CD4-positive, alpha-beta T cell (primary cell): ENCODE measurements at regions not wholly inside any gene's neighbourhood (a gene's known extent, or its start where the extent isn't known, plus 50 kb on each side); places are given as distances from the start of the nearest gene placed in this dataset.

ENCODE experiments used
- ATAC-seq: fragments of 200-7000 bp; cut with Tn5 transposase; one replicate; pipeline ENCODE4 v1.10.0; 2022; ENCODE audit warnings: mild to moderate bottlenecking; ENCODE audit not compliant: poor library complexity
- CTCF ChIA-PET: fragments of 350-600 bp; sonication (Branson Sonifier 250); formaldehyde crosslinking; loops from one replicate; lab custom pipeline; 2021; ENCODE audit warnings: antibody characterized with exemption, inconsistent platforms; lab: Charles Lee
- POLR2A ChIA-PET: fragments of 350-600 bp; sonication (Branson Sonifier 250); formaldehyde crosslinking; loops from one replicate; lab custom pipeline; 2021; ENCODE audit warnings: antibody characterized with exemption, inconsistent platforms; lab: Charles Lee
- DNase-seq, 14 experiments: peaks; one replicate each; pipeline ENCODE4 v3.0.0-alpha.2; 2013 to 2020; ENCODE audit warnings: mixed read lengths in 2 of 14
- H3K27ac ChIP-seq, 2 donors: one replicate each; pipeline versions ENCODE4 v1.5.1 to v1.7.0; 2013; ENCODE audit warnings: low read length in 2 of 2, low read depth in 1 of 2, mild to moderate bottlenecking in 1 of 2
- H3K27me3 ChIP-seq, 2 experiments: 1 replicate in 1 of 2; 2 replicates in 1 of 2; pipeline versions ENCODE4 v1.6.1 to v1.7.0; 2013; ENCODE audit warnings: low read length in 2 of 2, control low read depth in 1 of 2, mild to moderate bottlenecking in 1 of 2, moderate library complexity in 1 of 2; ENCODE audit not compliant: insufficient read depth in 2 of 2, control insufficient read depth in 1 of 2
- H3K36me3 ChIP-seq: one replicate; pipeline ENCODE4 v1.6.1; 2013; ENCODE audit warnings: low read length, control low read depth; ENCODE audit not compliant: insufficient read depth
- H3K4me1 ChIP-seq: one replicate; pipeline ENCODE4 v1.6.1; 2013; ENCODE audit warnings: low read length, control low read depth; ENCODE audit not compliant: insufficient read depth
- H3K4me3 ChIP-seq: one replicate; pipeline ENCODE4 v1.5.1; 2013; ENCODE audit warnings: mild to moderate bottlenecking, low read length, moderate library complexity
- H3K9me3 ChIP-seq, 2 experiments: 1 replicate in 1 of 2; 2 replicates in 1 of 2; pipeline versions ENCODE4 v1.6.1 to v1.7.0; 2013; ENCODE audit warnings: low read length in 2 of 2, mild to moderate bottlenecking in 2 of 2, control low read depth in 1 of 2, moderate library complexity in 1 of 2; ENCODE audit not compliant: control insufficient read depth in 1 of 2, insufficient read depth in 1 of 2
- H3K27ac Mint-ChIP-seq: one replicate; pipeline ENCODE4 v1.8.0; 2020; ENCODE audit warnings: mixed read lengths
- H3K27me3 Mint-ChIP-seq: one replicate; pipeline ENCODE4 v1.8.0; 2021; ENCODE audit warnings: mixed read lengths
- H3K36me3 Mint-ChIP-seq: one replicate; pipeline ENCODE4 v1.8.0; 2021; ENCODE audit warnings: low read depth, mixed read lengths
- H3K4me1 Mint-ChIP-seq: one replicate; pipeline ENCODE4 v1.8.0; 2021; ENCODE audit warnings: low read depth, mixed read lengths
- H3K4me3 Mint-ChIP-seq: one replicate; pipeline ENCODE4 v1.8.0; 2020; ENCODE audit warnings: mild to moderate bottlenecking, mixed read lengths
- H3K9me3 Mint-ChIP-seq: one replicate; pipeline ENCODE4 v1.8.0; 2020; ENCODE audit warnings: mixed read lengths
- intact Hi-C, 2 experiments: fragments of 100-400 bp; cut with DNase I in 1 of 2; cut with micrococcal nuclease in 1 of 2; formaldehyde crosslinking; loops; one replicate each; pipeline versions ENCODE4 v1.15.1 to v1.9.0; 2023 to 2025; cut with DNase I, micrococcal nuclease
- TF ChIP-seq, protein P1 (sequence below): fragments of 200-600 bp; IDR thresholded peaks from one replicate; pipeline ENCODE4 v1.8.0; 2022; ENCODE audit warnings: antibody characterized with exemption, mild to moderate bottlenecking

DNA sequence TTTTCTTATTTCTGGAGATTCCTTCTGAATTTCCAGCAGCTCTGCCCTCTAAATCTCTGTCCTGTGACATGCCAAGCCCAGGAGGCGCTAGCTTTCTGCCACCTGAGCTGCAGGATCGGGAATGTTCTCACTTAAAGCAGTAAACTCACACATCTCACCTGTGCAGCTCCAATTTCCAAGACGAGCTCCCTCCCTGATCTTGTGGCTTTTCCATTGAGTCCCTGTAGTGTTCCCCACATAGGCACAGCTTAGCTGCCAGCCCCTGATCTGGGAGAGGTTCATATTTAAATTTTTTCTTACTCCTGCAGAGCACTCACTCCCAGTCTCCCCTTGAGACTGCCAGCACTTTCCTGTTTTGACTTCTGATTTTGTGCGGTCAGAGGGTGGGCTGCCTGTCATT, 479.3 kb downstream of the GLRX3 start:
- DNase-seq (no peak), ATAC-seq (no peak)
- TF ChIP-seq, protein P1, sequence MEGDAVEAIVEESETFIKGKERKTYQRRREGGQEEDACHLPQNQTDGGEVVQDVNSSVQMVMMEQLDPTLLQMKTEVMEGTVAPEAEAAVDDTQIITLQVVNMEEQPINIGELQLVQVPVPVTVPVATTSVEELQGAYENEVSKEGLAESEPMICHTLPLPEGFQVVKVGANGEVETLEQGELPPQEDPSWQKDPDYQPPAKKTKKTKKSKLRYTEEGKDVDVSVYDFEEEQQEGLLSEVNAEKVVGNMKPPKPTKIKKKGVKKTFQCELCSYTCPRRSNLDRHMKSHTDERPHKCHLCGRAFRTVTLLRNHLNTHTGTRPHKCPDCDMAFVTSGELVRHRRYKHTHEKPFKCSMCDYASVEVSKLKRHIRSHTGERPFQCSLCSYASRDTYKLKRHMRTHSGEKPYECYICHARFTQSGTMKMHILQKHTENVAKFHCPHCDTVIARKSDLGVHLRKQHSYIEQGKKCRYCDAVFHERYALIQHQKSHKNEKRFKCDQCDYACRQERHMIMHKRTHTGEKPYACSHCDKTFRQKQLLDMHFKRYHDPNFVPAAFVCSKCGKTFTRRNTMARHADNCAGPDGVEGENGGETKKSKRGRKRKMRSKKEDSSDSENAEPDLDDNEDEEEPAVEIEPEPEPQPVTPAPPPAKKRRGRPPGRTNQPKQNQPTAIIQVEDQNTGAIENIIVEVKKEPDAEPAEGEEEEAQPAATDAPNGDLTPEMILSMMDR = no peak
- H3K27me3 ChIP-seq = no peaks in the 10 kb centered on the region
- no peaks in the 10 kb centered on the region for H3K36me3 ChIP-seq
- H3K27me3 Mint-ChIP-seq = peaks cover 8% of the 10 kb centered on the region
- intact Hi-C loops = no loop called here
- peaks cover 3% of the 10 kb centered on the region for H3K9me3 Mint-ChIP-seq
- CTCF ChIA-PET = no interaction called here
- H3K27ac Mint-ChIP-seq = no peak overlapping the region
- no peaks in the 10 kb centered on the region for H3K36me3 Mint-ChIP-seq
- H3K4me3 Mint-ChIP-seq = no peak overlapping the region
- no peaks in the 10 kb centered on the region for H3K4me1 Mint-ChIP-seq
- POLR2A ChIA-PET = no interaction called here
- H3K4me1 ChIP-seq = no peaks in the 10 kb centered on the region
- peaks cover 0 to 8% of the 10 kb centered on the region in 2 experiments for H3K9me3 ChIP-seq
- no peak overlapping the region for H3K4me3 ChIP-seq
- H3K27ac ChIP-seq = no peak overlapping the region

- no peak for ATAC-seq
- Histone ChIP-seq H3K4me3 (no peak overlapping the region), H3K27me3 (no peaks in the 10 kb centered on the region), H3K9me3 (peaks cover 0 to 4% of the 10 kb centered on the region in 2 experiments), H3K4me1 (no peaks in the 10 kb centered on the region), H3K27ac (no peak overlapping the region), H3K36me3 (no peaks in the 10 kb centered on the region)
- Mint-ChIP-seq H3K27me3 (peaks cover 24% of the 10 kb centered on the region), H3K4me1 (no peaks in the 10 kb centered on the region), H3K9me3 (no peaks in the 10 kb centered on the region), H3K27ac (no peak overlapping the region), H3K36me3 (no peaks in the 10 kb centered on the region), H3K4me3 (no peak overlapping the region)
- ChIA-PET CTCF (no interaction called here), POLR2A (no interaction called here)
- DNase-seq = no peak
- intact Hi-C loops = no loop called here
- TF ChIP-seq, protein P1 = no peak
Observed at GRCh38 chr10:130617985-130618384, 481.8 kb downstream of the GLRX3 start.

- Mint-ChIP-seq H3K36me3 (no peaks in the 10 kb centered on the region), H3K4me3 (no peak overlapping the region), H3K27ac (no peak overlapping the region), H3K4me1 (no peaks in the 10 kb centered on the region), H3K9me3 (no peaks in the 10 kb centered on the region), H3K27me3 (peaks cover 25% of the 10 kb centered on the region)
- CTCF ChIA-PET = no interaction called here
- POLR2A ChIA-PET = no interaction called here
- no peaks in the 10 kb centered on the region for H3K36me3 ChIP-seq
- intact Hi-C loops = no loop called here
- H3K4me3 ChIP-seq = no peak overlapping the region
- H3K4me1 ChIP-seq = no peaks in the 10 kb centered on the region
- H3K27me3 ChIP-seq = no peaks in the 10 kb centered on the region
- DNase-seq (no peak), ATAC-seq (no peak)
- no peak overlapping the region for H3K27ac ChIP-seq
- peaks cover 0 to 9% of the 10 kb centered on the region in 2 experiments for H3K9me3 ChIP-seq
- TF ChIP-seq, protein P1 = no peak
Observed at GRCh38 chr10:130618647-130619046, 482.5 kb downstream of the GLRX3 start.
